Endothelial cell of umbilical vein (primary cell): ENCODE measurements at regions not wholly inside any gene's neighbourhood (a gene's known extent, or its start where the extent isn't known, plus 50 kb on each side); places are given as distances from the start of the nearest gene placed in this dataset.

ENCODE experiments used
- BruUV-seq: library from RNA; stranded (reverse); fragments of 400-500 nt; replicated peaks from 2 replicates; lab custom pipeline; 2021; lab: Mats Ljungman, UMichigan
- CTCF ChIA-PET: fragments of 300-600, 350-600 bp; sonication (Branson Sonifier 250); formaldehyde crosslinking; loops from one replicate; lab custom pipeline; 2021; ENCODE audit warnings: antibody characterized with exemption, inconsistent platforms; lab: Charles Lee
- POLR2A ChIA-PET: fragments of 300-600, 350-600 bp; sonication (Branson Sonifier 250); formaldehyde crosslinking; loops from one replicate; lab custom pipeline; 2021; ENCODE audit warnings: antibody characterized with exemption, inconsistent platforms; lab: Charles Lee
- DNase-seq: peaks from one replicate; pipeline ENCODE4 v3.0.0-alpha.2; 2011; ENCODE audit warnings: low read depth, low spot score
- FAIRE-seq: peaks from 2 replicates; lab custom pipeline; 2011; peaks lifted over from hg19 to GRCh38; lab: Jason Lieb, UNC
- H2AFZ ChIP-seq: 2 replicates; pipeline ENCODE4 v1.6.0; 2012; ENCODE audit warnings: low read depth, low read length, control low read depth, inconsistent platforms
- H3K27ac ChIP-seq: 2 replicates; pipeline ENCODE4 v1.5.1; 2011; ENCODE audit warnings: low read depth, mild to moderate bottlenecking, control low read depth, low read length, moderate library complexity; ENCODE audit not compliant: insufficient read depth
- H3K27me3 ChIP-seq, 2 experiments: 2 replicates each; pipeline versions ENCODE4 v1.6.0 to v1.6.1; 2011; ENCODE audit warnings: low read length in 2 of 2, mixed read lengths in 1 of 2; ENCODE audit not compliant: control insufficient read depth in 2 of 2, insufficient read depth in 2 of 2
- H3K36me3 ChIP-seq, 2 experiments: 2 replicates in 1 of 2; 3 replicates in 1 of 2; pipeline ENCODE4 v1.5.1; 2011; ENCODE audit warnings: low read length in 2 of 2, mild to moderate bottlenecking in 1 of 2, moderate library complexity in 1 of 2; ENCODE audit not compliant: control insufficient read depth in 2 of 2, insufficient read depth in 2 of 2; ENCODE audit errors: extremely low read depth in 1 of 2
- H3K4me1 ChIP-seq: 3 replicates; pipeline ENCODE4 v1.5.1; 2011; ENCODE audit warnings: mild to moderate bottlenecking, low read length; ENCODE audit not compliant: control insufficient read depth, insufficient read depth; ENCODE audit errors: extremely low read depth
- H3K4me2 ChIP-seq: 2 replicates; pipeline ENCODE4 v1.6.1; 2011; ENCODE audit warnings: low read length, control low read depth, mixed read lengths; ENCODE audit not compliant: insufficient read depth
- H3K4me3 ChIP-seq, 3 experiments: fragments of 200-600 bp in 1 of 3; sonication (generic), shearing (Covaris generic) in 1 of 3; replicated peaks in 1 of 3; 2 replicates each; pipeline ENCODE4 v1.5.1; 2011 to 2016; ENCODE audit warnings: control low read depth in 3 of 3, low read length in 3 of 3, mild to moderate bottlenecking in 2 of 3, inconsistent platforms in 1 of 3, low read depth in 1 of 3, moderate library complexity in 1 of 3; ENCODE audit not compliant: insufficient read depth in 1 of 3
- H3K79me2 ChIP-seq: 2 replicates; pipeline ENCODE4 v1.6.0; 2012; ENCODE audit warnings: low read length, inconsistent platforms; ENCODE audit not compliant: control insufficient read depth, insufficient read depth
- H3K9ac ChIP-seq: replicated peaks from 2 replicates; pipeline ENCODE3; 2011; ENCODE audit warnings: low read length, control low read depth; ENCODE audit not compliant: insufficient read depth; ENCODE audit errors: extremely low read depth
- H3K9me1 ChIP-seq: replicated peaks from 3 replicates; pipeline ENCODE4 v1.6.0; 2011; ENCODE audit warnings: mild to moderate bottlenecking, low read length; ENCODE audit not compliant: control insufficient read depth, insufficient read depth; ENCODE audit errors: extremely low read depth
- H3K9me3 ChIP-seq: replicated peaks from 2 replicates; pipeline ENCODE4 v1.5.1; 2012; ENCODE audit warnings: low read length, inconsistent platforms; ENCODE audit not compliant: control insufficient read depth, insufficient read depth
- H4K20me1 ChIP-seq: replicated peaks from 2 replicates; pipeline ENCODE3; 2011; ENCODE audit warnings: mild to moderate bottlenecking, low read length; ENCODE audit not compliant: control insufficient read depth, insufficient read depth; ENCODE audit errors: extremely low read depth
- EZH2 ChIP-seq: IDR thresholded peaks from 2 replicates; pipeline ENCODE4 v1.6.1; 2012; ENCODE audit warnings: borderline replicate concordance, low read depth, mild to moderate bottlenecking, moderate library complexity, low read length, inconsistent platforms; ENCODE audit not compliant: severe bottlenecking
- FOS ChIP-seq: IDR thresholded peaks from 2 replicates; pipeline ENCODE4 v1.6.1; 2011; ENCODE audit warnings: mild to moderate bottlenecking, low read length, moderate library complexity, borderline replicate concordance; ENCODE audit not compliant: insufficient read depth
- JUN ChIP-seq: IDR thresholded peaks from 2 replicates; pipeline ENCODE4 v1.6.1; 2011; ENCODE audit warnings: borderline replicate concordance, low read depth; ENCODE audit not compliant: insufficient read length, insufficient read depth
- MYC ChIP-seq: IDR thresholded peaks from one replicate; pipeline ENCODE4 v1.6.1; 2011; ENCODE audit warnings: mild to moderate bottlenecking, low read depth, low read length
- POLR2A ChIP-seq: IDR thresholded peaks from 2 replicates; pipeline ENCODE4 v1.6.1; 2012; ENCODE audit warnings: low read depth, mild to moderate bottlenecking, control low read depth, low read length
- POLR2AphosphoS5 ChIP-seq: IDR thresholded peaks from 2 replicates; pipeline ENCODE4 v1.6.1; 2012; ENCODE audit warnings: low read depth, mild to moderate bottlenecking, control low read depth, low read length, moderate library complexity; ENCODE audit not compliant: insufficient read depth
- dilution Hi-C: fragments of 300-500 bp; cut with MboI; formaldehyde crosslinking; loops from one replicate; pipeline ENCODE4 v1.15.0; 2019; ENCODE audit warnings: low sequenced_read_pairs; ENCODE audit not compliant: extremely low pct_ligation_motif_present
- intact Hi-C: fragments of 100-400 bp; cut with micrococcal nuclease; formaldehyde crosslinking; loops from one replicate; pipeline ENCODE4 v1.10.0; 2022
- TF ChIP-seq, protein P1 (sequence below), 2 donors: IDR thresholded peaks; 1 replicate in 1 of 2; 2 replicates in 1 of 2; pipeline ENCODE4 v1.5.1; 2011; ENCODE audit warnings: low read length in 2 of 2, mild to moderate bottlenecking in 2 of 2, moderate library complexity in 2 of 2, control low read depth in 1 of 2, inconsistent platforms in 1 of 2, low read depth in 1 of 2; ENCODE audit not compliant: insufficient read depth in 1 of 2; ENCODE audit errors: extremely low read depth in 1 of 2
- TF ChIP-seq, protein P2 (sequence below): IDR thresholded peaks from 2 replicates; pipeline ENCODE4 v1.6.1; 2011; ENCODE audit not compliant: insufficient read depth, insufficient read length

DNA sequence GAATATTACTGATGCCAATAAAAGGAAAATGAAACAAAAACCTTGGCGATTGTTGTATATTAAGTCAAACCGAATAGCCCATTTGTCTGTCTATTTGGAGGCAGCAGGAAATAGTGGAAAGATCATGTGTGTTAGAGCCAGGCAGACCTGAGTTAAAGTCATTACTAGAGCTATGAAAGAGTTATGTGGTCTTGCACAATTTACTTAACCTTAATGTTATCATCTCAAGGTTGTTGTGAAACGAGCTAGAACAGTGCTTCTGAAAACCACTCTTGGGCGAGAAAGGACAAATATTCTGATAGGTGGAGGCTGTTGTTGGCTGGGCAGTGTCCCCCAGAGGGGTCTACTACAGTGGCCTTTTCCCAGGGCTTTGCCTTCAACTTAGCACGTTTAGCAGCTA lies 60.0 kb upstream of the NUP160 start:
- H3K27me3 ChIP-seq: no peaks in the 10 kb centered on the region
- intact Hi-C loops (no loop called here), dilution Hi-C loops (no loop called here)
- no TSS peak for BruUV-seq
- no peak overlapping the region for H3K27ac ChIP-seq
- no peaks in the 10 kb centered on the region for H3K9me1 ChIP-seq
- DNase-seq (no peak), FAIRE-seq (no peak)
- no peaks in the 10 kb centered on the region for H3K36me3 ChIP-seq
- peak overlapping the region; percentile 3 for H2AFZ ChIP-seq
- TF ChIP-seq MYC (no peak), POLR2A (no peak), JUN (no peak), EZH2 (no peak), FOS (no peak), POLR2AphosphoS5 (no peak)
- TF ChIP-seq, protein P1, sequence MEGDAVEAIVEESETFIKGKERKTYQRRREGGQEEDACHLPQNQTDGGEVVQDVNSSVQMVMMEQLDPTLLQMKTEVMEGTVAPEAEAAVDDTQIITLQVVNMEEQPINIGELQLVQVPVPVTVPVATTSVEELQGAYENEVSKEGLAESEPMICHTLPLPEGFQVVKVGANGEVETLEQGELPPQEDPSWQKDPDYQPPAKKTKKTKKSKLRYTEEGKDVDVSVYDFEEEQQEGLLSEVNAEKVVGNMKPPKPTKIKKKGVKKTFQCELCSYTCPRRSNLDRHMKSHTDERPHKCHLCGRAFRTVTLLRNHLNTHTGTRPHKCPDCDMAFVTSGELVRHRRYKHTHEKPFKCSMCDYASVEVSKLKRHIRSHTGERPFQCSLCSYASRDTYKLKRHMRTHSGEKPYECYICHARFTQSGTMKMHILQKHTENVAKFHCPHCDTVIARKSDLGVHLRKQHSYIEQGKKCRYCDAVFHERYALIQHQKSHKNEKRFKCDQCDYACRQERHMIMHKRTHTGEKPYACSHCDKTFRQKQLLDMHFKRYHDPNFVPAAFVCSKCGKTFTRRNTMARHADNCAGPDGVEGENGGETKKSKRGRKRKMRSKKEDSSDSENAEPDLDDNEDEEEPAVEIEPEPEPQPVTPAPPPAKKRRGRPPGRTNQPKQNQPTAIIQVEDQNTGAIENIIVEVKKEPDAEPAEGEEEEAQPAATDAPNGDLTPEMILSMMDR (IDR thresholded peaks at IDR 0.05; ENCODE audit: extremely low read depth in 1 of 2, insufficient read depth in 1 of 2, low read depth in 1 of 2, low read length in 2 of 2): no peak
- TF ChIP-seq, protein P2, sequence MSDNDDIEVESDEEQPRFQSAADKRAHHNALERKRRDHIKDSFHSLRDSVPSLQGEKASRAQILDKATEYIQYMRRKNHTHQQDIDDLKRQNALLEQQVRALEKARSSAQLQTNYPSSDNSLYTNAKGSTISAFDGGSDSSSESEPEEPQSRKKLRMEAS: no peak
- H3K4me2 ChIP-seq: peak overlapping the region; percentile 5
- H3K9ac ChIP-seq: no peak overlapping the region
- H3K4me1 ChIP-seq: peaks cover 15% of the 10 kb centered on the region
- no peaks in the 10 kb centered on the region for H3K79me2 ChIP-seq
- POLR2A ChIA-PET: no interaction called here
- CTCF ChIA-PET: no interaction called here
- H3K9me3 ChIP-seq: no peaks in the 10 kb centered on the region
- H3K4me3 ChIP-seq: no peak overlapping the region
- H4K20me1 ChIP-seq: no peaks in the 10 kb centered on the region
